HCT116 (cell line): ENCODE measurements at regions not wholly inside any gene's neighbourhood (a gene's known extent, or its start where the extent isn't known, plus 50 kb on each side); places are given as distances from the start of the nearest gene placed in this dataset.

ENCODE experiments used
- ATAC-seq: fragments of 200-7000 bp; cut with Tn5 transposase; 2 replicates; pipeline ENCODE4 v1.9.1; 2020; ENCODE audit warnings: mild to moderate bottlenecking, moderate library complexity
- BruUV-seq: library from RNA; stranded (reverse); fragments of 400-500 nt; replicated peaks from 2 replicates; lab custom pipeline; 2021; lab: Mats Ljungman, UMichigan
- CTCF ChIA-PET: fragments of 300-600 bp; sonication (Branson Sonifier 250); formaldehyde crosslinking; loops from one replicate; lab custom pipeline; 2021; ENCODE audit warnings: antibody characterized with exemption; lab: Charles Lee
- POLR2A ChIA-PET: fragments of 300-600, 350-600 bp; sonication (Branson Sonifier 250); formaldehyde crosslinking; loops from one replicate; lab custom pipeline; 2021; ENCODE audit warnings: antibody characterized with exemption; lab: Charles Lee
- RAD21 ChIA-PET, 2 experiments: fragments of 300-600 bp; sonication (Branson Sonifier 250); formaldehyde crosslinking; loops; one replicate each; lab custom pipeline; 2023; ENCODE audit warnings: low total read pairs in 2 of 2; ENCODE audit not compliant: uncharacterized antibody in 2 of 2, unreplicated experiment in 2 of 2, low non-redundant PET in 1 of 2; lab: Charles Lee
- DNase-seq: peaks from one replicate; pipeline ENCODE4 v3.0.0-alpha.2; 2010; ENCODE audit warnings: low read depth, low spot score
- H2AFZ ChIP-seq: fragments of 200-600 bp; shearing (Covaris generic), sonication (generic); 2 replicates; pipeline ENCODE4 v1.6.1; 2017; ENCODE audit warnings: low read depth, mixed run types, mixed read lengths, antibody characterized with exemption, low read length; ENCODE audit not compliant: poor library complexity, severe bottlenecking
- H3K27ac ChIP-seq: 2 replicates; pipeline ENCODE4 v1.5.1; 2012; ENCODE audit warnings: low read depth, low read length
- H3K27me3 ChIP-seq: fragments of 200-600 bp; sonication (generic); 2 replicates; pipeline ENCODE4 v1.6.1; 2016; ENCODE audit warnings: mixed run types, low read length, mixed read lengths; ENCODE audit not compliant: insufficient read depth
- H3K36me3 ChIP-seq, 2 experiments: fragments of 200-500 bp in 1 of 2; fragments of 200-600 bp in 1 of 2; sonication (Bioruptor generic) in 1 of 2; sonication (generic) in 1 of 2; 2 replicates each; pipeline versions ENCODE4 v1.5.1 to v1.6.1; 2014 to 2016; ENCODE audit warnings: low read length in 2 of 2, inconsistent platforms in 1 of 2, mixed read lengths in 1 of 2, mixed run types in 1 of 2; ENCODE audit not compliant: insufficient read depth in 2 of 2, control insufficient read depth in 1 of 2
- H3K4me1 ChIP-seq, 2 experiments: fragments of 200-600 bp in 1 of 2; sonication (generic) in 1 of 2; 2 replicates each; pipeline versions ENCODE4 v1.5.1 to v1.6.1; 2012 to 2017; ENCODE audit warnings: low read length in 2 of 2, inconsistent platforms in 1 of 2, mild to moderate bottlenecking in 1 of 2, mixed read lengths in 1 of 2, mixed run types in 1 of 2, moderate library complexity in 1 of 2; ENCODE audit not compliant: insufficient read depth in 2 of 2, control insufficient read depth in 1 of 2
- H3K4me2 ChIP-seq: fragments of 200-600 bp; sonication (generic); 2 replicates; pipeline ENCODE4 v1.6.1; 2017; ENCODE audit warnings: mixed run types, low read length, mixed read lengths
- H3K4me3 ChIP-seq, 2 experiments: fragments of 200-600 bp in 1 of 2; sonication (generic) in 1 of 2; replicated peaks in 1 of 2; 2 replicates each; pipeline ENCODE4 v1.5.1; 2011 to 2016; ENCODE audit warnings: low read length in 2 of 2, control low read depth in 1 of 2, low read depth in 1 of 2, mild to moderate bottlenecking in 1 of 2, mixed read lengths in 1 of 2, mixed run types in 1 of 2
- H3K79me2 ChIP-seq: fragments of 200-600 bp; sonication (generic); 2 replicates; pipeline ENCODE4 v1.6.1; 2017; ENCODE audit warnings: mild to moderate bottlenecking, mixed run types, low read length, moderate library complexity, mixed read lengths; ENCODE audit not compliant: insufficient read depth
- H3K9ac ChIP-seq: fragments of 200-600 bp; sonication (generic); 2 replicates; pipeline ENCODE4 v1.6.1; 2016; ENCODE audit warnings: low read length, mixed read lengths
- H3K9me2 ChIP-seq: fragments of 200-600 bp; sonication (generic), shearing (Covaris generic); 2 replicates; pipeline ENCODE4 v1.6.1; 2017; ENCODE audit warnings: mixed run types, mild to moderate bottlenecking, moderate library complexity; ENCODE audit not compliant: insufficient read depth
- H3K9me3 ChIP-seq, 2 experiments: fragments of 200-500 bp in 1 of 2; fragments of 200-600 bp in 1 of 2; sonication (Bioruptor generic) in 1 of 2; sonication (generic) in 1 of 2; 2 replicates each; pipeline ENCODE4 v1.6.1; 2014 to 2017; ENCODE audit warnings: low read length in 2 of 2, mixed read lengths in 2 of 2, inconsistent platforms in 1 of 2, low read depth in 1 of 2, mild to moderate bottlenecking in 1 of 2, mixed run types in 1 of 2, moderate library complexity in 1 of 2; ENCODE audit not compliant: control insufficient read depth in 1 of 2, insufficient read depth in 1 of 2
- H4K20me1 ChIP-seq: fragments of 200-600 bp; sonication (generic), shearing (Covaris generic); 2 replicates; pipeline ENCODE4 v1.6.1; 2017; ENCODE audit warnings: mixed run types, mild to moderate bottlenecking, moderate library complexity; ENCODE audit not compliant: insufficient read depth
- CEBPB ChIP-seq: IDR thresholded peaks from 2 replicates; pipeline ENCODE4 v1.6.1; 2012; ENCODE audit warnings: low read depth
- ELF1 ChIP-seq: IDR thresholded peaks from 2 replicates; pipeline ENCODE4 v1.6.1; 2012; ENCODE audit warnings: low read depth, borderline replicate concordance
- RAD21 ChIP-seq: IDR thresholded peaks from 2 replicates; pipeline ENCODE4 v1.6.1; 2012; ENCODE audit warnings: low read depth, mild to moderate bottlenecking
- REST ChIP-seq: IDR thresholded peaks from 2 replicates; pipeline ENCODE4 v1.6.1; 2012; ENCODE audit warnings: low read depth
- SIN3A ChIP-seq: IDR thresholded peaks from 2 replicates; pipeline ENCODE4 v1.6.1; 2012; ENCODE audit warnings: low read depth
- SP1 ChIP-seq: IDR thresholded peaks from 2 replicates; pipeline ENCODE4 v1.6.1; 2012; ENCODE audit warnings: low read depth
- TCF7L2 ChIP-seq: IDR thresholded peaks from 2 replicates; pipeline ENCODE4 v1.7.0; 2011; ENCODE audit warnings: borderline replicate concordance, inconsistent platforms; ENCODE audit not compliant: insufficient read depth, insufficient read length; ENCODE audit errors: extremely low read depth
- ZBTB33 ChIP-seq: IDR thresholded peaks from 2 replicates; pipeline ENCODE4 v1.6.1; 2011; ENCODE audit warnings: mild to moderate bottlenecking, low read length, moderate library complexity; ENCODE audit not compliant: insufficient replicate concordance; ENCODE audit errors: extremely low read depth
- ZFX ChIP-seq: fragments of 450-650 bp; IDR thresholded peaks from 2 replicates; pipeline ENCODE4 v1.6.1; 2017
- ZNF274 ChIP-seq: fragments of 200-500 bp; sonication (Bioruptor generic); IDR thresholded peaks from 2 replicates; pipeline ENCODE4 v1.6.1; 2014; ENCODE audit warnings: mild to moderate bottlenecking, low read depth, low read length, inconsistent platforms
- intact Hi-C: fragments of 100-400 bp; cut with micrococcal nuclease; formaldehyde crosslinking; loops from 2 replicates; pipeline ENCODE4 v1.10.0; 2022

GRCh38 chr6:68473433-68474210 lies 161.5 kb upstream of the ADGRB3 start:
- TF ChIP-seq SIN3A (no peak), SP1 (no peak), ZBTB33 (no peak), RAD21 (no peak), REST (no peak), CEBPB (no peak), ELF1 (no peak), TCF7L2 (no peak), ZNF274 (no peak), ZFX (no peak)
- Histone ChIP-seq H3K4me1 (no peaks in the 10 kb centered on the region), H3K9me3 (peaks cover 11% of the 10 kb centered on the region in 2 experiments; a peak in 2 of 4 replicates), H3K27ac (no peak overlapping the region), H4K20me1 (no peaks in the 10 kb centered on the region), H3K9ac (no peak overlapping the region), H3K36me3 (no peaks in the 10 kb centered on the region), H3K4me2 (no peak overlapping the region), H2AFZ (no peak overlapping the region), H3K27me3 (no peaks in the 10 kb centered on the region), H3K79me2 (no peaks in the 10 kb centered on the region), H3K4me3 (no peak overlapping the region), H3K9me2 (no peaks in the 10 kb centered on the region)
- CTCF ChIA-PET = no interaction called here
- DNase-seq (no peak), ATAC-seq (no peak)
- intact Hi-C loops = no loop called here
- POLR2A ChIA-PET = no interaction called here
- no TSS peak for BruUV-seq
- RAD21 ChIA-PET = no interaction called here
